SH-SY5Y (cell line): ENCODE measurements at regions not wholly inside any gene's neighbourhood (a gene's known extent, or its start where the extent isn't known, plus 50 kb on each side); places are given as distances from the start of the nearest gene placed in this dataset.

Experiments used
- GATA2 ChIP-seq: IDR thresholded peaks from 2 replicates; pipeline ENCODE4 v1.6.1; 2011; ENCODE audit warnings: mild to moderate bottlenecking, low read depth, low read length
- GATA3 ChIP-seq: IDR thresholded peaks from 2 replicates; pipeline ENCODE4 v1.6.1; 2011; ENCODE audit warnings: low read depth, mild to moderate bottlenecking, low read length, moderate library complexity

GRCh38 chr7:18396953-18397352, 98.6 kb upstream of the HDAC9 start:
- TF ChIP-seq GATA2, result no peak
- no peak for TF ChIP-seq GATA3
